Psoas muscle (tissue), 7 donors: ENCODE measurements at regions not wholly inside any gene's neighbourhood (a gene's known extent, or its start where the extent isn't known, plus 50 kb on each side); places are given as distances from the start of the nearest gene placed in this dataset.
"Not testable (repeated sequence)": the region's sequence is repeated elsewhere in the genome, so short reads cannot be mapped to it uniquely, and the experiment has no call there.

Source experiments
- ATAC-seq, 4 donors: fragments of 200-7000 bp; cut with Tn5 transposase; one replicate each; pipeline ENCODE4 v1.9.1; 2020; ENCODE audit warnings: moderate library complexity in 3 of 4, mild to moderate bottlenecking in 2 of 4
- DNase-seq, 2 donors: peaks; one replicate each; pipeline ENCODE4 v3.0.0-alpha.2; 2020
- H3K27ac ChIP-seq: fragments of 200-600 bp; one replicate; pipeline ENCODE4 v1.8.0; 2022
- H3K27me3 ChIP-seq, 3 donors: fragments of 200-600 bp in 1 of 3; one replicate each; pipeline versions ENCODE4 v1.6.1 to v1.8.0; 2013 to 2022; ENCODE audit warnings: low read length in 2 of 3, mild to moderate bottlenecking in 2 of 3, moderate library complexity in 1 of 3; ENCODE audit not compliant: insufficient read depth in 3 of 3
- H3K36me3 ChIP-seq, 2 donors: fragments of 200-600 bp in 1 of 2; one replicate each; pipeline versions ENCODE4 v1.6.1 to v1.8.0; 2013 to 2022; ENCODE audit warnings: low read depth in 1 of 2, mild to moderate bottlenecking in 1 of 2, moderate library complexity in 1 of 2; ENCODE audit not compliant: insufficient read depth in 1 of 2
- H3K4me1 ChIP-seq: fragments of 200-600 bp; one replicate; pipeline ENCODE4 v1.8.0; 2022
- H3K4me3 ChIP-seq: fragments of 200-600 bp; one replicate; pipeline ENCODE4 v1.8.0; 2022; ENCODE audit warnings: mild to moderate bottlenecking
- H3K9me3 ChIP-seq: fragments of 200-600 bp; one replicate; pipeline ENCODE4 v1.8.0; 2022
- CTCF ChIP-seq: fragments of 200-600 bp; IDR thresholded peaks from one replicate; pipeline ENCODE4 v1.8.0; 2022; ENCODE audit warnings: antibody characterized with exemption
- WGBS, 3 donors: extraction: QIAGEN DNeasy Blood & Tissue Kit; methylation state at CpG; one replicate each; pipeline versions ENCODE4 v1.1.6 to v1.1.7; 2013; 5-methylcytosine and 5-hydroxymethylcytosine counted together
- intact Hi-C, 2 donors: fragments of 100-400 bp; cut with DNase I; formaldehyde crosslinking; loops; one replicate each; pipeline versions ENCODE4 v1.11.0 to v1.14.2; 2022
- donor health status: healthy with polysubstance abuse.
- donor health status: DM: no; HTN: no; CAD: no; lungs with moderate emphysema.
- donor health status: Bipolar disorder and iron deficiency.
- donor health status: healthy.
- donor health status: DM: yes; HTN: yes; CAD: no.
- donor health status: DM: no; HTN: no; CAD: no.
- donor health status: DM: yes; HTN: yes; CAD: no.

GRCh38 chr3:75258825-75259683 is 405.1 kb upstream of the FRG2C start:
- H3K27me3 ChIP-seq, H3K36me3 ChIP-seq, H3K4me3 ChIP-seq, H3K27ac ChIP-seq, ATAC-seq, DNase-seq, H3K4me1 ChIP-seq, intact Hi-C loops, H3K9me3 ChIP-seq: not testable (repeated sequence)
- peak; percentile 42 for TF ChIP-seq CTCF
- 43 to 49% (median 43%) methylated on average over 5 of the region's 5 CpGs for WGBS, 3 donors

GRCh38 chr3:75260975-75261374 is 403.2 kb upstream of the FRG2C start:
- 47 to 63% (median 52%) methylated on average over 2 of the region's 2 CpGs for WGBS, 3 donors
- H3K27ac ChIP-seq, intact Hi-C loops, H3K4me1 ChIP-seq, H3K9me3 ChIP-seq, H3K4me3 ChIP-seq, H3K27me3 ChIP-seq, H3K36me3 ChIP-seq, DNase-seq, ATAC-seq: not testable (repeated sequence)

GRCh38 chr3:75262661-75263060 is 401.5 kb upstream of the FRG2C start:
- WGBS, 3 donors: 86 to 94% (median 93%) methylated on average over 1 of the region's 1 CpG
- ATAC-seq: no peak
- intact Hi-C loops: no loop called here

GRCh38 chr3:75265897-75266296 is 398.2 kb upstream of the FRG2C start:
- Histone ChIP-seq H3K27me3 (peaks cover 0 to 3% (median 0%) of the 10 kb centered on the region in 3 donors), H3K27ac (no peak overlapping the region), H3K9me3 (no peaks in the 10 kb centered on the region), H3K36me3 (no peaks in the 10 kb centered on the region), H3K4me1 (no peaks in the 10 kb centered on the region), H3K4me3 (no peak overlapping the region)
- DNase-seq (no peak), ATAC-seq (no peak)
- intact Hi-C loops: no loop called here
- TF ChIP-seq CTCF: no peak
- WGBS, 3 donors: 73 to 91% (median 81%) methylated on average over 3 of the region's 3 CpGs

More at GRCh38 chr3:75262661-75263060, 401.5 kb upstream of the FRG2C start:
- H3K27ac ChIP-seq: no peak overlapping the region
- H3K9me3 ChIP-seq: no peaks in the 10 kb centered on the region
- H3K4me3 ChIP-seq: no peak overlapping the region
- DNase-seq: no peak
- no peaks in the 10 kb centered on the region for H3K36me3 ChIP-seq
- no peaks in the 10 kb centered on the region for H3K4me1 ChIP-seq
- no peak for TF ChIP-seq CTCF
- peaks cover 0 to 3% (median 0%) of the 10 kb centered on the region in 3 donors for H3K27me3 ChIP-seq

- H3K27ac ChIP-seq, H3K27me3 ChIP-seq, DNase-seq, ATAC-seq, intact Hi-C loops, H3K4me1 ChIP-seq, H3K9me3 ChIP-seq, H3K36me3 ChIP-seq, H3K4me3 ChIP-seq: not testable (repeated sequence)
- 34 to 60% (median 45%) methylated on average over 2 of the region's 2 CpGs for WGBS, 3 donors
These were observed 395.6 kb upstream of the FRG2C start for GRCh38 chr3:75268576-75268975.

GRCh38 chr3:75272237-75272636 is 391.9 kb upstream of the FRG2C start:
- H3K27ac ChIP-seq, H3K4me1 ChIP-seq, H3K36me3 ChIP-seq, H3K4me3 ChIP-seq, H3K9me3 ChIP-seq, intact Hi-C loops, H3K27me3 ChIP-seq, ATAC-seq, DNase-seq: not testable (repeated sequence)
- 51 to 57% (median 54%) methylated on average over 4 of the region's 4 CpGs for WGBS, 3 donors
